Amygdala (tissue), 56 donors: ENCODE measurements at regions not wholly inside any gene's neighbourhood (a gene's known extent, or its start where the extent isn't known, plus 50 kb on each side); places are given as distances from the start of the nearest gene placed in this dataset.

Experiments used
- DNase-seq, 56 donors: peaks; one replicate each; lab custom pipeline; 2025; lab: John Stamatoyannopoulos, UW

- DNase-seq = no peak
Measured at GRCh38 chr2:64845273-64845905, 143.8 kb upstream of the SLC1A4 start.

- DNase-seq = no peak
Measured at GRCh38 chr2:64846177-64846576, 143.0 kb upstream of the SLC1A4 start.

- DNase-seq = no peak
Measured at GRCh38 chr2:64847930-64848329, 141.3 kb upstream of the SLC1A4 start.

- no peak for DNase-seq
Measured at GRCh38 chr2:64848363-64848762, 140.8 kb upstream of the SLC1A4 start.

- DNase-seq = no peak
Measured at GRCh38 chr2:64848945-64849344, 140.3 kb upstream of the SLC1A4 start.

GRCh38 chr2:64850642-64851041 is 138.6 kb upstream of the SLC1A4 start:
- DNase-seq = no peak

- peak in 4 of 56 donors; percentile 12 to 46 (median 17) for DNase-seq
Measured at GRCh38 chr2:64852771-64853241, 136.4 kb upstream of the SLC1A4 start.

- no peak for DNase-seq
Measured at GRCh38 chr2:64853306-64853705, 135.9 kb upstream of the SLC1A4 start.

GRCh38 chr2:64853894-64854293 is 135.3 kb upstream of the SLC1A4 start:
- no peak for DNase-seq

GRCh38 chr2:64854773-64855237 is 134.4 kb upstream of the SLC1A4 start:
- peak in 2 of 56 donors; percentile 13 to 53 for DNase-seq

GRCh38 chr2:64857581-64858471 is 131.4 kb upstream of the SLC1A4 start:
- DNase-seq = peak in 52 of 56 donors; percentile 16 to 80 (median 60)

- peak in 3 of 56 donors; percentile 25 to 51 (median 43) for DNase-seq
Measured at GRCh38 chr2:64858541-64859311, 130.5 kb upstream of the SLC1A4 start.

- DNase-seq = peak in 28 of 56 donors; percentile 7 to 71 (median 32)
Measured at GRCh38 chr2:64859312-64860212, 129.6 kb upstream of the SLC1A4 start.

GRCh38 chr2:64860276-64860885 is 128.8 kb upstream of the SLC1A4 start:
- DNase-seq = no peak

GRCh38 chr2:64860936-64861335 is 128.3 kb upstream of the SLC1A4 start:
- DNase-seq = no peak

- no peak for DNase-seq
Measured at GRCh38 chr2:64861452-64862397, 127.5 kb upstream of the SLC1A4 start.

GRCh38 chr2:64862623-64863022 is 126.6 kb upstream of the SLC1A4 start:
- no peak for DNase-seq
